ENCODE measurements at regions not wholly inside any gene's neighbourhood (a gene's known extent, or its start where the extent isn't known, plus 50 kb on each side); places are given as distances from the start of the nearest gene placed in this dataset.

DNA sequence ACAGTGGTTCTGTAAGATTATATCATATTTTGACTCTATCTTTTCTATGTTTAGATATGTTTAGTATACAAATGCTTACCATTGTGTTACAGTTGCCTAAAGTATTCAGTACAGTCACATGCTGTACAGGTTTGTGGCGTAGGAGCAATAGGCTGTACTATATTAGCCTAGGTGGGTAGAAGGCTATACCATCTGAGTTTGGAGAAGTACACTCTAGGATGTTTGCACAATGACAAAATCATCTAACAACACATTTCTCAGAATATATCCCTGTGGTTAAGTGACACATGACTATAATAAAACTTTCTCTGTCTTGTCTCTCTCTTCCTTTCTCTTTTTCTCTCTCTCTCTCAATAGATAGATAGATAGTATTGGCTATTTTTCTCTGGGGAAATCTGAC is 1053.1 kb downstream of the STIM2 start:
- H3K27me3 ChIP-seq (ENCODE audit: control insufficient read depth in 1 of 2, insufficient read depth in 2 of 2, low read length in 2 of 2): no peaks in the 10 kb centered on the region
- no peak overlapping the region for H3K4me3 ChIP-seq (ENCODE audit: low read length)
- no peaks in the 10 kb centered on the region for H3K4me1 Mint-ChIP-seq (ENCODE audit: low read depth)
- POLR2A ChIA-PET: no interaction called here
- intact Hi-C loops (cut with DNase I, micrococcal nuclease): no loop called here
- DNase-seq (no peak), ATAC-seq (ENCODE audit: poor library complexity) (no peak)
- CTCF ChIA-PET: no interaction called here
- no peaks in the 10 kb centered on the region for H3K36me3 ChIP-seq (ENCODE audit: insufficient read depth, low read length)
- no peak overlapping the region for H3K4me3 Mint-ChIP-seq
- peaks cover 11% of the 10 kb centered on the region for H3K9me3 Mint-ChIP-seq
- H3K27ac Mint-ChIP-seq: no peak overlapping the region
- no peaks in the 10 kb centered on the region for H3K27me3 Mint-ChIP-seq
- TF ChIP-seq, protein P1, sequence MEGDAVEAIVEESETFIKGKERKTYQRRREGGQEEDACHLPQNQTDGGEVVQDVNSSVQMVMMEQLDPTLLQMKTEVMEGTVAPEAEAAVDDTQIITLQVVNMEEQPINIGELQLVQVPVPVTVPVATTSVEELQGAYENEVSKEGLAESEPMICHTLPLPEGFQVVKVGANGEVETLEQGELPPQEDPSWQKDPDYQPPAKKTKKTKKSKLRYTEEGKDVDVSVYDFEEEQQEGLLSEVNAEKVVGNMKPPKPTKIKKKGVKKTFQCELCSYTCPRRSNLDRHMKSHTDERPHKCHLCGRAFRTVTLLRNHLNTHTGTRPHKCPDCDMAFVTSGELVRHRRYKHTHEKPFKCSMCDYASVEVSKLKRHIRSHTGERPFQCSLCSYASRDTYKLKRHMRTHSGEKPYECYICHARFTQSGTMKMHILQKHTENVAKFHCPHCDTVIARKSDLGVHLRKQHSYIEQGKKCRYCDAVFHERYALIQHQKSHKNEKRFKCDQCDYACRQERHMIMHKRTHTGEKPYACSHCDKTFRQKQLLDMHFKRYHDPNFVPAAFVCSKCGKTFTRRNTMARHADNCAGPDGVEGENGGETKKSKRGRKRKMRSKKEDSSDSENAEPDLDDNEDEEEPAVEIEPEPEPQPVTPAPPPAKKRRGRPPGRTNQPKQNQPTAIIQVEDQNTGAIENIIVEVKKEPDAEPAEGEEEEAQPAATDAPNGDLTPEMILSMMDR (IDR thresholded peaks at IDR 0.05): no peak
- no peaks in the 10 kb centered on the region for H3K36me3 Mint-ChIP-seq (ENCODE audit: low read depth)
- no peak overlapping the region for H3K27ac ChIP-seq (ENCODE audit: low read depth in 1 of 2, low read length in 2 of 2)
- no peaks in the 10 kb centered on the region for H3K4me1 ChIP-seq (ENCODE audit: insufficient read depth, low read length)
- H3K9me3 ChIP-seq (ENCODE audit: control insufficient read depth in 1 of 2, insufficient read depth in 1 of 2, low read length in 2 of 2): no peaks in the 10 kb centered on the region

DNA sequence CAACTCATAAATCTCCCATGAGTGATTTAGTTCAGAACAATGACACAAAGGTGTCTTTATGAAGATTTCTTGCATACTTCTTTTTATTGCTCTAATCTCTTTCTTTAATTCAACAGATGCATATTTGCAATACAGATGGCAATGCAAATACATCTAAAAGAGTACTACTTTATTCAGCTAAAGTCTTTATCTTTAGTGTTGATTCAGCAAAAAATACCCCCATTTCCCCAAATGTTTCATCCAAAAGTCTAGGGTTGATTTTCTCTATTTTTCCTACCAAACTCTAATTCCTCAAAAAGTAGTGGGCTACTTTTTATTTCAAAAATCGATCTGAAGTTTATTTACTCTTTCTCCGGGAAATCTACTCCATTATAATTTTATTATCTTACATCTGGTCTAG is 1055.2 kb downstream of the STIM2 start:
- Mint-ChIP-seq H3K4me1 (ENCODE audit: low read depth) (no peaks in the 10 kb centered on the region), H3K36me3 (ENCODE audit: low read depth) (no peaks in the 10 kb centered on the region), H3K9me3 (peaks cover 11% of the 10 kb centered on the region), H3K4me3 (no peak overlapping the region), H3K27ac (no peak overlapping the region), H3K27me3 (no peaks in the 10 kb centered on the region)
- Histone ChIP-seq H3K9me3 (ENCODE audit: control insufficient read depth in 1 of 2, insufficient read depth in 1 of 2, low read length in 2 of 2) (no peaks in the 10 kb centered on the region), H3K4me3 (ENCODE audit: low read length) (no peak overlapping the region), H3K27me3 (ENCODE audit: control insufficient read depth in 1 of 2, insufficient read depth in 2 of 2, low read length in 2 of 2) (no peaks in the 10 kb centered on the region), H3K27ac (ENCODE audit: low read depth in 1 of 2, low read length in 2 of 2) (no peak overlapping the region), H3K4me1 (ENCODE audit: insufficient read depth, low read length) (no peaks in the 10 kb centered on the region), H3K36me3 (ENCODE audit: insufficient read depth, low read length) (no peaks in the 10 kb centered on the region)
- DNase-seq (no peak), ATAC-seq (ENCODE audit: poor library complexity) (no peak)
- TF ChIP-seq, protein P1 (IDR thresholded peaks at IDR 0.05): no peak
- ChIA-PET CTCF (no interaction called here), POLR2A (no interaction called here)
- intact Hi-C loops (cut with DNase I, micrococcal nuclease): no loop called here

DNA sequence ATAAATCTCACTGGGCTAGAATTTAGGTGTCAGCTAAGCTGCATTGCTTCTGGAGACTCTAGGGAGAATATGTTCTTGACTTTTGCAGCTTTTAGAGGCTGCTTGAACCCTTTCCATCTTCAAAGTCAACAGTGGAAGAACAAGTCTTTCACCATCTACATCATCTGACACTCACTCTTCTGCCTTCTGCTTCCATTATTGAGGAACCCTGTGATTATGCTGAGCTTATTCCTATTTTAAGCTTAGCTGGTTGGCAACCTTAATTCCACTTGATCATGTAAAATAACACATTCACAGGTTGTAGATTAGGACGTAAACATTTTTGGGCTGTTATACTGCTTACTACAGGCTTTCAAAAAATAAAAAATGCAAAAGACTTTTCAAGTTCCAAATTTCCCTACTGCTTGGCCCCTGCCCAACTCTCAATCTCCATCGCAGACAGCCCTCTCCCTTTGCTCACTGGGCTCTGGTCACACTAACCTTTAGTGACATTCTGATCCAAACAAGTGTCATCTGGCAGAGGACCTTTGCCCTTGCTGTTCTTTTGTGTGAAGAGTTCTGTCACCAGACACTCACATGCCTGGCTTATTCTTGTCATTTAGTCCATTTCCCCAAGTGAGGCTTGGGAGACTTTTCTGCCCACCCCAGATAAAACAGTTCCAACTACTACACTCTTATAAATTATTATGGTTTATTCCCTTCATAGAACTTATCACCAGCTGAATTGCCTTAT is 1056.0 kb downstream of the STIM2 start:
- no peaks in the 10 kb centered on the region for H3K36me3 Mint-ChIP-seq (ENCODE audit: low read depth)
- H3K4me1 ChIP-seq (ENCODE audit: insufficient read depth, low read length): no peaks in the 10 kb centered on the region
- H3K9me3 ChIP-seq (ENCODE audit: control insufficient read depth in 1 of 2, insufficient read depth in 1 of 2, low read length in 2 of 2): no peaks in the 10 kb centered on the region
- ATAC-seq (ENCODE audit: poor library complexity): no peak
- H3K27ac ChIP-seq (ENCODE audit: low read depth in 1 of 2, low read length in 2 of 2): no peak overlapping the region
- H3K27ac Mint-ChIP-seq: no peak overlapping the region
- no peaks in the 10 kb centered on the region for H3K36me3 ChIP-seq (ENCODE audit: insufficient read depth, low read length)
- intact Hi-C loops (cut with DNase I, micrococcal nuclease): no loop called here
- no peak overlapping the region for H3K4me3 ChIP-seq (ENCODE audit: low read length)
- no peaks in the 10 kb centered on the region for H3K27me3 ChIP-seq (ENCODE audit: control insufficient read depth in 1 of 2, insufficient read depth in 2 of 2, low read length in 2 of 2)
- ChIA-PET CTCF (no interaction called here), POLR2A (no interaction called here)
- H3K4me3 Mint-ChIP-seq: no peak overlapping the region
- H3K27me3 Mint-ChIP-seq: no peaks in the 10 kb centered on the region
- H3K4me1 Mint-ChIP-seq (ENCODE audit: low read depth): no peaks in the 10 kb centered on the region
- TF ChIP-seq, protein P1 (IDR thresholded peaks at IDR 0.05): no peak
- DNase-seq: no peak
- peaks cover 13% of the 10 kb centered on the region for H3K9me3 Mint-ChIP-seq

Data from CD4-positive, alpha-beta T cell (primary cell).